OCI-LY1 (cell line): ENCODE measurements at regions not wholly inside any gene's neighbourhood (a gene's known extent, or its start where the extent isn't known, plus 50 kb on each side); places are given as distances from the start of the nearest gene placed in this dataset.

ENCODE experiments used
- H2AFZ ChIP-seq: fragments of 200-600 bp; sonication (generic), shearing (Covaris generic); 2 replicates; pipeline ENCODE4 v1.6.0; 2014; ENCODE audit warnings: antibody characterized with exemption, mild to moderate bottlenecking, low read length
- H3F3A ChIP-seq: fragments of 200-600 bp; sonication (generic), shearing (Covaris generic); 2 replicates; pipeline ENCODE4 v1.6.0; 2014; ENCODE audit warnings: mild to moderate bottlenecking, antibody characterized with exemption, low read length, moderate library complexity; ENCODE audit not compliant: insufficient read depth
- H3K27ac ChIP-seq: fragments of 200-600 bp; sonication (generic); 2 replicates; pipeline ENCODE4 v1.5.1; 2014; ENCODE audit warnings: low read length, mixed run types, mild to moderate bottlenecking, low read depth; ENCODE audit not compliant: poor library complexity, severe bottlenecking
- H3K27me3 ChIP-seq: fragments of 200-600 bp; sonication (generic); 2 replicates; pipeline ENCODE4 v1.6.0; 2014; ENCODE audit warnings: antibody characterized with exemption, mild to moderate bottlenecking, low read length, moderate library complexity; ENCODE audit not compliant: insufficient read depth
- H3K36me3 ChIP-seq: fragments of 200-600 bp; sonication (generic); 2 replicates; pipeline ENCODE4 v1.6.1; 2014; ENCODE audit warnings: mild to moderate bottlenecking, antibody characterized with exemption, low read length, moderate library complexity, mixed read lengths; ENCODE audit not compliant: insufficient read depth
- H3K4me1 ChIP-seq: fragments of 200-600 bp; sonication (generic); 2 replicates; pipeline ENCODE4 v1.5.1; 2014; ENCODE audit warnings: mild to moderate bottlenecking, low read length, moderate library complexity; ENCODE audit not compliant: insufficient read depth, severe bottlenecking
- H3K4me2 ChIP-seq: fragments of 200-600 bp; sonication (generic), shearing (Covaris generic); 2 replicates; pipeline ENCODE4 v1.6.1; 2014; ENCODE audit warnings: low read length
- H3K4me3 ChIP-seq: fragments of 200-600 bp; sonication (generic); 2 replicates; pipeline ENCODE4 v1.5.1; 2014; ENCODE audit warnings: low read length, low read depth, mild to moderate bottlenecking, mixed read lengths; ENCODE audit not compliant: poor library complexity, severe bottlenecking
- H3K79me2 ChIP-seq: fragments of 200-600 bp; shearing (Covaris generic); 2 replicates; pipeline ENCODE4 v1.6.1; 2016; ENCODE audit warnings: mixed run types, low read length, mixed read lengths; ENCODE audit not compliant: insufficient read depth
- H3K9ac ChIP-seq: fragments of 200-600 bp; sonication (generic), shearing (Covaris generic); 2 replicates; pipeline ENCODE4 v1.6.1; 2014; ENCODE audit warnings: mild to moderate bottlenecking, low read length, mixed read lengths
- H3K9me2 ChIP-seq: fragments of 200-600 bp; sonication (generic), shearing (Covaris generic); 2 replicates; pipeline ENCODE4 v1.6.1; 2014; ENCODE audit warnings: low read depth, mild to moderate bottlenecking, low read length, mixed read lengths
- H3K9me3 ChIP-seq: fragments of 200-600 bp; shearing (Covaris generic); 2 replicates; pipeline ENCODE4 v1.6.1; 2014; ENCODE audit warnings: low read length, mixed read lengths
- H4K20me1 ChIP-seq: fragments of 200-600 bp; sonication (generic), shearing (Covaris generic); 2 replicates; pipeline ENCODE4 v1.6.0; 2016; ENCODE audit warnings: mild to moderate bottlenecking, low read length; ENCODE audit not compliant: insufficient read depth
- EZH2 ChIP-seq: fragments of 200-600 bp; sonication (generic), shearing (Covaris generic); IDR thresholded peaks from 2 replicates; pipeline ENCODE4 v1.8.0; 2017; ENCODE audit warnings: borderline replicate concordance, mixed run types, mild to moderate bottlenecking, antibody characterized with exemption, low read length, moderate library complexity, mixed read lengths
- TF ChIP-seq, protein P1 (sequence below): fragments of 200-600 bp; sonication (generic), shearing (Covaris generic); IDR thresholded peaks from 2 replicates; pipeline ENCODE4 v1.5.1; 2017; ENCODE audit warnings: mild to moderate bottlenecking, antibody characterized with exemption, low read length, moderate library complexity, mixed read lengths

GRCh38 chr6:91691449-91691848 lies 1104.6 kb upstream of the MAP3K7 start:
- TF ChIP-seq, protein P1, sequence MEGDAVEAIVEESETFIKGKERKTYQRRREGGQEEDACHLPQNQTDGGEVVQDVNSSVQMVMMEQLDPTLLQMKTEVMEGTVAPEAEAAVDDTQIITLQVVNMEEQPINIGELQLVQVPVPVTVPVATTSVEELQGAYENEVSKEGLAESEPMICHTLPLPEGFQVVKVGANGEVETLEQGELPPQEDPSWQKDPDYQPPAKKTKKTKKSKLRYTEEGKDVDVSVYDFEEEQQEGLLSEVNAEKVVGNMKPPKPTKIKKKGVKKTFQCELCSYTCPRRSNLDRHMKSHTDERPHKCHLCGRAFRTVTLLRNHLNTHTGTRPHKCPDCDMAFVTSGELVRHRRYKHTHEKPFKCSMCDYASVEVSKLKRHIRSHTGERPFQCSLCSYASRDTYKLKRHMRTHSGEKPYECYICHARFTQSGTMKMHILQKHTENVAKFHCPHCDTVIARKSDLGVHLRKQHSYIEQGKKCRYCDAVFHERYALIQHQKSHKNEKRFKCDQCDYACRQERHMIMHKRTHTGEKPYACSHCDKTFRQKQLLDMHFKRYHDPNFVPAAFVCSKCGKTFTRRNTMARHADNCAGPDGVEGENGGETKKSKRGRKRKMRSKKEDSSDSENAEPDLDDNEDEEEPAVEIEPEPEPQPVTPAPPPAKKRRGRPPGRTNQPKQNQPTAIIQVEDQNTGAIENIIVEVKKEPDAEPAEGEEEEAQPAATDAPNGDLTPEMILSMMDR: no peak
- TF ChIP-seq EZH2: no peak
- H3K27me3 ChIP-seq: no peaks in the 10 kb centered on the region
- no peaks in the 10 kb centered on the region for H3K9me2 ChIP-seq

DNA sequence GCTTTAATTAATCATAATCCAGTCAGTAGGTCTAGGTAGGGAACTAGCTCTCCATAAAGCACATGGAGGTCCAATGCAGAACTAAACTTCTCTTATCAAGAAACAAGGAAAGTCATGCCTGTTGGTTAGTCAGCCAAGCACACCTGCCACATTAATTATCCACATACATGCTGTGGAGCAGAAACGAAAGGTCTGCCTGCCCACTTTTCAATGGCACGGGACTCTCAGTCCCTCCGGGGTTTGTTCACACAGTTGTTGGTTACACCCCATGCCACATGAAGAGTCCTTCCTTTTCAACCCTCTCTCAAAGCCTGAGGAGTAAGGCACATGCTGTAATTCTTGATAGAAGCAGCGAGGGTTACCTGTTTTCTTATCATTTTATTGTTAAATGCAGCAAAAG lies 1096.4 kb upstream of the MAP3K7 start:
- no peaks in the 10 kb centered on the region for H3K4me1 ChIP-seq
- H3F3A ChIP-seq: no peaks in the 10 kb centered on the region
- H3K27ac ChIP-seq: no peak overlapping the region
- H3K4me3 ChIP-seq: no peak overlapping the region
- no peaks in the 10 kb centered on the region for H4K20me1 ChIP-seq
- H3K36me3 ChIP-seq: no peaks in the 10 kb centered on the region
- H3K9ac ChIP-seq: no peak overlapping the region
- no peaks in the 10 kb centered on the region for H3K27me3 ChIP-seq
- H3K9me3 ChIP-seq: no peaks in the 10 kb centered on the region
- TF ChIP-seq, protein P1: no peak
- TF ChIP-seq EZH2: no peak
- no peak overlapping the region for H2AFZ ChIP-seq
- no peaks in the 10 kb centered on the region for H3K9me2 ChIP-seq
- H3K4me2 ChIP-seq: no peak overlapping the region
- no peaks in the 10 kb centered on the region for H3K79me2 ChIP-seq

More at GRCh38 chr6:91691449-91691848, 1104.6 kb upstream of the MAP3K7 start:
- H3K4me1 ChIP-seq: no peaks in the 10 kb centered on the region
- no peak overlapping the region for H3K4me3 ChIP-seq
- H3F3A ChIP-seq: no peaks in the 10 kb centered on the region
- no peak overlapping the region for H3K4me2 ChIP-seq
- H2AFZ ChIP-seq: no peak overlapping the region
- H3K36me3 ChIP-seq: no peaks in the 10 kb centered on the region
- no peaks in the 10 kb centered on the region for H4K20me1 ChIP-seq
- H3K79me2 ChIP-seq: no peaks in the 10 kb centered on the region
- no peaks in the 10 kb centered on the region for H3K9me3 ChIP-seq
- no peak overlapping the region for H3K27ac ChIP-seq
- H3K9ac ChIP-seq: no peak overlapping the region

- Histone ChIP-seq H3K9me2 (no peaks in the 10 kb centered on the region), H3K4me3 (no peak overlapping the region), H3K9me3 (no peaks in the 10 kb centered on the region), H4K20me1 (no peaks in the 10 kb centered on the region), H3K9ac (no peak overlapping the region), H3K27ac (no peak overlapping the region), H3K4me1 (no peaks in the 10 kb centered on the region), H3K36me3 (no peaks in the 10 kb centered on the region), H2AFZ (no peak overlapping the region), H3F3A (no peaks in the 10 kb centered on the region), H3K4me2 (no peak overlapping the region), H3K27me3 (no peaks in the 10 kb centered on the region), H3K79me2 (no peaks in the 10 kb centered on the region)
- no peak for TF ChIP-seq EZH2
- TF ChIP-seq, protein P1: no peak
Measured at GRCh38 chr6:91681296-91681695, 1094.4 kb upstream of the MAP3K7 start.
